ENCODE measurements at regions not wholly inside any gene's neighbourhood (a gene's known extent, or its start where the extent isn't known, plus 50 kb on each side); places are given as distances from the start of the nearest gene placed in this dataset.

- WGBS, 2 experiments (ENCODE audit: low coverage in 1 of 2, low lambda C conversion rate in 2 of 2, missing lambda C conversion rate in 2 of 2): 18 to 34% methylated on average over 3 of the region's 3 CpGs
- H2AFZ ChIP-seq: no peak overlapping the region
- no peak overlapping the region for H3K4me2 ChIP-seq (ENCODE audit: unreplicated experiment)
- no peaks in the 10 kb centered on the region for H3K36me3 ChIP-seq (ENCODE audit: low read depth)
- 0 out of 2 replicates have a peak, but pooled peaks cover 5% of the 10 kb centered on the region for H3F3A ChIP-seq (ENCODE audit: insufficient read depth)
- H3K9me3 ChIP-seq (ENCODE audit: low read depth): no peaks in the 10 kb centered on the region
- no peak overlapping the region for H3K27ac ChIP-seq
- no peaks in the 10 kb centered on the region for H3K27me3 ChIP-seq (replicated peaks; ENCODE audit: insufficient read depth)
- TF ChIP-seq EZH2 (IDR thresholded peaks at IDR 0.05; ENCODE audit: insufficient read depth, poor library complexity, severe bottlenecking) (no peak), EZH2phosphoT487 (IDR thresholded peaks at IDR 0.05; ENCODE audit: insufficient read depth, low read depth) (no peak)
- no peak overlapping the region for H3K9ac ChIP-seq
- H3K79me2 ChIP-seq (ENCODE audit: insufficient read depth): no peaks in the 10 kb centered on the region
- no peak overlapping the region for H3K4me3 ChIP-seq
- no peaks in the 10 kb centered on the region for H3K9me2 ChIP-seq (ENCODE audit: insufficient read depth)
- DNase-seq: no peak
- in situ Hi-C loops (cut with MboI): no loop called here
- H4K20me1 ChIP-seq (ENCODE audit: insufficient read depth): no peaks in the 10 kb centered on the region
- no peaks in the 10 kb centered on the region for H3K4me1 ChIP-seq (ENCODE audit: insufficient read depth)
Observed at GRCh38 chr16:59881376-59881775, 1147.3 kb upstream of the GOT2 start.

- Histone ChIP-seq H3K9ac (no peak overlapping the region), H3K79me2 (ENCODE audit: insufficient read depth) (no peaks in the 10 kb centered on the region), H3K27ac (no peak overlapping the region), H3K36me3 (ENCODE audit: low read depth) (no peaks in the 10 kb centered on the region), H3F3A (ENCODE audit: insufficient read depth) (0 out of 2 replicates have a peak, but pooled peaks cover 3% of the 10 kb centered on the region), H2AFZ (no peak overlapping the region), H3K4me2 (ENCODE audit: unreplicated experiment) (no peak overlapping the region), H3K4me1 (ENCODE audit: insufficient read depth) (no peaks in the 10 kb centered on the region), H3K27me3 (replicated peaks; ENCODE audit: insufficient read depth) (no peaks in the 10 kb centered on the region), H4K20me1 (ENCODE audit: insufficient read depth) (no peaks in the 10 kb centered on the region), H3K4me3 (no peak overlapping the region), H3K9me2 (ENCODE audit: insufficient read depth) (no peaks in the 10 kb centered on the region), H3K9me3 (ENCODE audit: low read depth) (no peaks in the 10 kb centered on the region)
- TF ChIP-seq EZH2 (IDR thresholded peaks at IDR 0.05; ENCODE audit: insufficient read depth, poor library complexity, severe bottlenecking): no peak
- no peak for TF ChIP-seq EZH2phosphoT487 (IDR thresholded peaks at IDR 0.05; ENCODE audit: insufficient read depth, low read depth)
- DNase-seq: no peak
- in situ Hi-C loops (cut with MboI): no loop called here
- WGBS, 2 experiments (ENCODE audit: low coverage in 1 of 2, low lambda C conversion rate in 2 of 2, missing lambda C conversion rate in 2 of 2): 6% methylated on average over 1 of the region's 1 CpG
Observed at GRCh38 chr16:59880611-59881010, 1146.5 kb upstream of the GOT2 start.

GRCh38 chr16:59878999-59879398 lies 1144.9 kb upstream of the GOT2 start:
- H3K79me2 ChIP-seq (ENCODE audit: insufficient read depth): no peaks in the 10 kb centered on the region
- in situ Hi-C loops (cut with MboI): no loop called here
- no peak overlapping the region for H3K4me3 ChIP-seq
- WGBS, 2 experiments (ENCODE audit: low coverage in 1 of 2, low lambda C conversion rate in 2 of 2, missing lambda C conversion rate in 2 of 2): 61 to 72% methylated on average over 7 of the region's 7 CpGs
- no peak overlapping the region for H3K9ac ChIP-seq
- H2AFZ ChIP-seq: no peak overlapping the region
- H3K36me3 ChIP-seq (ENCODE audit: low read depth): no peaks in the 10 kb centered on the region
- H3K9me2 ChIP-seq (ENCODE audit: insufficient read depth): no peaks in the 10 kb centered on the region
- TF ChIP-seq EZH2phosphoT487 (IDR thresholded peaks at IDR 0.05; ENCODE audit: insufficient read depth, low read depth) (no peak), EZH2 (IDR thresholded peaks at IDR 0.05; ENCODE audit: insufficient read depth, poor library complexity, severe bottlenecking) (no peak)
- H3K27me3 ChIP-seq (replicated peaks; ENCODE audit: insufficient read depth): no peaks in the 10 kb centered on the region
- H4K20me1 ChIP-seq (ENCODE audit: insufficient read depth): no peaks in the 10 kb centered on the region
- no peaks in the 10 kb centered on the region for H3K9me3 ChIP-seq (ENCODE audit: low read depth)
- H3F3A ChIP-seq (ENCODE audit: insufficient read depth): no peaks in the 10 kb centered on the region
- DNase-seq: no peak
- no peak overlapping the region for H3K4me2 ChIP-seq (ENCODE audit: unreplicated experiment)
- H3K27ac ChIP-seq: no peak overlapping the region
- no peaks in the 10 kb centered on the region for H3K4me1 ChIP-seq (ENCODE audit: insufficient read depth)

- no peak for TF ChIP-seq EZH2 (IDR thresholded peaks at IDR 0.05; ENCODE audit: insufficient read depth, poor library complexity, severe bottlenecking)
- no peak for TF ChIP-seq EZH2phosphoT487 (IDR thresholded peaks at IDR 0.05; ENCODE audit: insufficient read depth, low read depth)
- no peaks in the 10 kb centered on the region for H4K20me1 ChIP-seq (ENCODE audit: insufficient read depth)
- H3K36me3 ChIP-seq (ENCODE audit: low read depth): no peaks in the 10 kb centered on the region
- no peak overlapping the region for H3K4me3 ChIP-seq
- in situ Hi-C loops (cut with MboI): no loop called here
- 20 to 23% methylated on average over 3 of the region's 3 CpGs for WGBS, 2 experiments (ENCODE audit: low coverage in 1 of 2, low lambda C conversion rate in 2 of 2, missing lambda C conversion rate in 2 of 2)
- H3K9me2 ChIP-seq (ENCODE audit: insufficient read depth): no peaks in the 10 kb centered on the region
- H3K9me3 ChIP-seq (ENCODE audit: low read depth): no peaks in the 10 kb centered on the region
- no peaks in the 10 kb centered on the region for H3K4me1 ChIP-seq (ENCODE audit: insufficient read depth)
- H3K27me3 ChIP-seq (replicated peaks; ENCODE audit: insufficient read depth): no peaks in the 10 kb centered on the region
- H3K27ac ChIP-seq: no peak overlapping the region
- no peak overlapping the region for H3K4me2 ChIP-seq (ENCODE audit: unreplicated experiment)
- peak; percentile 30 for DNase-seq
- no peak overlapping the region for H3K9ac ChIP-seq
- H3K79me2 ChIP-seq (ENCODE audit: insufficient read depth): no peaks in the 10 kb centered on the region
- no peak overlapping the region for H2AFZ ChIP-seq
- no peaks in the 10 kb centered on the region for H3F3A ChIP-seq (ENCODE audit: insufficient read depth)
Observed at GRCh38 chr16:59878479-59878878, 1144.4 kb upstream of the GOT2 start.
